AG10803 (cell line): ENCODE measurements at regions not wholly inside any gene's neighbourhood (a gene's known extent, or its start where the extent isn't known, plus 50 kb on each side); places are given as distances from the start of the nearest gene placed in this dataset.

Source experiments
- DNase-seq: peaks from one replicate; pipeline ENCODE4 v3.0.0; 2010; ENCODE audit warnings: low read depth
- H3K4me3 ChIP-seq: 2 replicates; pipeline ENCODE4 v1.5.1; 2011; ENCODE audit warnings: mild to moderate bottlenecking, low read length, control low read depth
- CTCF ChIP-seq: conservative IDR thresholded peaks from 2 replicates; pipeline ENCODE4 v1.5.1; 2011; ENCODE audit warnings: mild to moderate bottlenecking, low read length, control low read depth, inconsistent platforms

GRCh38 chr10:83533290-83533689 is 606.0 kb upstream of the GHITM start:
- no peak overlapping the region for H3K4me3 ChIP-seq
- no peak for TF ChIP-seq CTCF
- no peak for DNase-seq

- DNase-seq: peak; percentile 24
- no peak for TF ChIP-seq CTCF
- no peak overlapping the region for H3K4me3 ChIP-seq
Measured at GRCh38 chr10:83536426-83536825, 602.9 kb upstream of the GHITM start.

GRCh38 chr10:83538047-83538446 is 601.3 kb upstream of the GHITM start:
- no peak overlapping the region for H3K4me3 ChIP-seq
- TF ChIP-seq CTCF: no peak
- no peak for DNase-seq

GRCh38 chr10:83539528-83540308 is 599.6 kb upstream of the GHITM start:
- TF ChIP-seq CTCF: no peak
- no peak overlapping the region for H3K4me3 ChIP-seq
- DNase-seq: peak; percentile 26

GRCh38 chr10:83541046-83541445 is 598.3 kb upstream of the GHITM start:
- H3K4me3 ChIP-seq: no peak overlapping the region
- TF ChIP-seq CTCF: no peak

GRCh38 chr10:83542774-83543411 is 596.4 kb upstream of the GHITM start:
- DNase-seq: peak; percentile 26
- TF ChIP-seq CTCF: no peak
- H3K4me3 ChIP-seq: no peak overlapping the region

More at GRCh38 chr10:83541046-83541445, 598.3 kb upstream of the GHITM start:
- no peak for DNase-seq

GRCh38 chr10:83543691-83544462 is 595.4 kb upstream of the GHITM start:
- DNase-seq: no peak
- no peak overlapping the region for H3K4me3 ChIP-seq
- no peak for TF ChIP-seq CTCF
